Daoy (cell line): ENCODE measurements at regions not wholly inside any gene's neighbourhood (a gene's known extent, or its start where the extent isn't known, plus 50 kb on each side); places are given as distances from the start of the nearest gene placed in this dataset.
A peak's percentile ranks its signal among the peaks of the same experiment; 100 is the strongest.

ENCODE experiments used
- DNase-seq: peaks from one replicate; pipeline ENCODE4 v3.0.0-alpha.2; 2015; ENCODE audit warnings: low read depth

DNA sequence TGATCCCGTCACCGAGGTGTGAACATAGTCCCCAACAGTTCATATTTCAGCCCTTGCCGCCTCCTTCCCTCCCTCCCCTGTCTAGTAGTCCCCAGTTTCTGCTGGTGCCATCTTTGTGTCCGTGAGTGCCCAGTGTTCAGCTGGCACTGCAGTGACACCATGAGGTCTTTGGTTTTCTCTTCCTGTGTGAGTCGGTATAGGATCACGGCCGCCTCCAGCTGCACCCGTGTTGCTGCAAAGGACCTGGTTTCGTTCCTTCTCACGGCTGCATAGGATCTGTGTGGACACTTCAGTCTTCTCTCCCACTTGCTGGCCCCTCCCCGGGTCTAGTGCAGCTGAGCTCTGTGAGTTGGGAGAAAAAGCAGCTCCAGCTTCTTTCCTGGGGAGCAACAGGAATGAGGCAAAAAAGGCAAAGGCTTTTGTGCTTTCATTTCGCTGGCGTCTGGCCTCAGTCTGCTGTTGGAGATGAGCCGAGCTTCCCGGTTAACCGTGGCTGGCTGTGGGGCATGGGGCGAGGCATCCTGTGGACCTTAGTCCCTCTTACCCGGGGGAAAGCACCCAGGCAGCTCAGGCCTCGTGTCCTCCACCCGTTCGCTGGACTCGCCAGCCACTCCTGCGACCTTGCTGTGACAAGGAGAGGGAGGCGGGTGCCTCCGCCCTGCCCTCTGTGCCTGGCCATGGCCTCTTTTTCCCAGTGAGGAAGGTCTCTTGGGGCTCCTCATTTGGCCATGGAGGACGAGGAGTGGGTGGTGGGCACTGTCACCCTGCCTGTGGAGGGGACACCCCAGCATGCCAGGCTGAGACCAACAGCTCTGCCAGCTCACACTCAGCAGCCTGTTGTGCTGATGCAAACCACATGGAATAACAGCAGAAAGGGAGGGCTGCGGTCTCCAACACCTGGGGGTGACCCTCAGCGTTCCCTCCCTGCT is 196.5 kb downstream of the TEX29 start:
- DNase-seq: no peak

DNA sequence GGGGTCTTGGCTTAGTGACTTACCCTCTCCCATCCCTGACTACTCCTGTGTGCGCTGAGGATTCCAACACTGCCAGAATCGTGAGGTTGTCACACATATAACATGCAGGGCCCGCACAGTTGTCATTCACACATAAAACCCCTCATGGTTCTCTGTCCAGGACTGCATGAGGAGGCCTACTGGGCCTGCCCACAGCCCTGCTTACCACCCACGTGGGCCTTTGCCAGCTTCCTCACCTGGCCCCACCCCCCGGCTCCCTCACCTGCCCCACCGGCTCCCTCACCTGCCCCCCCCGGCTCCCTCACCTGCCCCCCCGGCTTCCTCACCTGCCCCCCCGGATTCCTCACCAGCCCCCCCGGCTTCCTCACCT is 197.2 kb downstream of the TEX29 start:
- no peak for DNase-seq

DNA sequence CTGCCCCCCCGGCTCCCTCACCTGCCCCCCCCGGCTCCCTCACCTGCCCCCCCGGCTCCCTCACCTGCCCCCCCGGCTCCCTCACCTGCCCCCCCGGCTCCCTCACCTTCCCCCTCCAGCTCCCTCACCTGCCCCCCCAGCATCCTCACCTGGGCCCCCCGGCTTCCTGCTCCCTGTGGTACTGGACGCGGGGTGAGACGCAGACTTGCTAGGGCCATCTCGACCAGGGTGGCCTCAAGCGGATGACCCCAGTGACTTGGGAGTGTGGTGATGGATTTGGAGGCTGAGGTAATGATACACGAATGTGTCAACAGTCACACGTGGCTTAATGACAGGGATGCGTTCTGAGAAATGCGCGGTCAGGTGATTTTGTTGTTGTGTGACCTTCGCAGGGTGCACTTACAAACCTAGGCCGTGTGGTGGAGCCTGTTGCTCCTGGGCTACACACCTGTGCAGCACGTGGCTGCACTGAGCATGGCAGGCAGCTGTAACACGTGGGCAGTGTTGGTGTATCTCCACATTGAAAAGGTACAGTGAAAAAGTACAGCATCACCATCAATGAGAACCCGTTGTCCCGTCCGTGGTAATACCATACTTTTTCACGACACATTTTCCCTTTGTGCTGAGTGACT is 197.8 kb downstream of the TEX29 start:
- peak; percentile 30 for DNase-seq

DNA sequence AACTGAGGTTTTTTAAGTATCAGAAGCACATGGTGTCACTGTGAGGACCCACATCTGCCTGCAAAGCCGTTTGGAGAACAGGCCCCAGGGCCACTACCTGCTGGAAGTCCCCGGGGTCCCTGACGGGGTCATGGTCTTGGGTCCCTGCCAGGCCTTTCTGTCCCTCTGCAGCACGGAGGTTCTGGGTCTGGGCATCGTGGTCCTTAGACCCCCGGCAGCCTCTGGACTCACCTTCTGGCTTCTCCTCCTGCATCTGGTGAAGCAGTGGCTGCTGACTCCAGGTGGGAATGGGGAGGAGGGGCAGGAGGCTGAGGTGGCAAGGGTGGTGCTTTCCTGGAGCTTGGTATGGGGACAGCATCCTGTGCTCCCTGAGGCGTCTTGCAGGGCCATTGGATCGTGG is 198.6 kb downstream of the TEX29 start:
- DNase-seq: no peak

DNA sequence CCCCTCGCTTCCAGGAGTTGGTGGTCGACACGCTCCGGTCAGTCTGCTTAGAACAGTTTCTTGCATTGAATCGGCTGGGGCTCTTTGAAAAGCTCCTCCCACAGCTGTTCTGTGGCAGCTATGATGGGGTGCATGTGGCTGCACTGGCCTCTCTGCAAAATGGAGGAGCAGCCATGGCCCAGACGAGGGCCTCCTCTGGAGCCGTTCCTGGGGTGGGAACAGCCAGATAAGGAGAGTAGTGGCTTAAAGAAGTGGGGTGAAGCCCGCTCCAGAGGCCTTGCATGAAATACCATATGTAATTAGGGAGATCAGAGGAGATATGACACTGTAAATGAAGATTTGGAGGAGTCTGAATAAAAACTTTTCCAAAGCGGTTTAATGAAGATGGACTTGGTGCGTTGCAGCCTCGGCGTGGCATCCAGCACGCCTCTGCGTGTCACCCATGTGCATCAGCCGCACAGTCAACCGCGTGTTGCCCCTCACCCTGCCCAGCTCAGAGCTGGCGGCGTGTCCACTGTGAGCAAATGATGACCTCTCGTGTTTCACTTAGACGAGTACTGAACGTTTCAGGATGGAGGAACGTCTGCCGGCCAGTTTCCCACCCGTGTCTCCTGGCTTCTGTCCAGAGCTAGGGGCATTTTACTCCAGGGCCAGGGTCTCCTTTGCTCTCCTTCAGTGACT is 199.2 kb downstream of the TEX29 start:
- DNase-seq: no peak

DNA sequence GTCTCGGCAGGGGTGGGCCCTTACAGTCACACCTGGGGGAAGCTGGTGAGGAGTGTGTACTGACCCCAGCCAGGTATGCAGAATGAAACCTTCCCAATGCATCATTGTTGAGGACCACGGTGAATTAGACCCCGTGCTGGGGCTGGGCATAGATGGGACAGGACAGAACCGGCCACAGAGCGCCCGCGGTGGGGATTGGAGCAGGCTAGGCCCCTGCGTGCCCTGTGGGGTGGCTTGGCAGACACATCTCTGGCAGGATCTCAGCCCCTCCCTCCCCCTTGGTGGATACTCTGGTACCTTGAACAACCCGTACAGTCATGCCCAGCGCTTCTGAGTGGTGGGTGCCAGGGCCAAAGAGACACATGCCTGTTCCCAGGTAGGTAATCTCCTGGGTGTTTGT is 200.6 kb downstream of the TEX29 start:
- no peak for DNase-seq

DNA sequence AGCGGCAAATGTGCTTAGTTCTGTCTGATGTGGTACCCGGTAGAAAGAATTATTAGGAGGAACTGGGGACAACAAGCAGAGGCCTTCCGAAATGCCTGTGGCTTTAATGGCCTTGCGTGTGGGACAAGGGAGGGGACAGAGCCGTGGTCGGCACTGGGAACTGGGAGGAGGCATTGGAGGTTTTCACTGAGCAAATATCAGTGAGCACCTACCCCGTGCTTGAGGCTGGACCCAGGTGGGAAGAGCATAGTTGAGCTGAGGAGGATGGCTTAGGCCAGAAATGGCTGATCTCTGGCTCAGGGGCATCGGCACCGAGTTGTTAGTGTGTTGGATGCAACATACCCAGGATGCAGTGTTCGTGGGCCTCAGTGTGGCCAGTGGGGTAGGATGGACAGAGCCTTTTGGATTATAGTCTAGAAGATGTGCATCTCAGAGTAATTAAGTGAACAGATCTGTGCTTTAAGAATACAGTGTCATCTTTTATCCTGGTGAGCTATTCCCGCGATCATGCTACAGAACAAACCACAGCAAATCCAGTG is 201.3 kb downstream of the TEX29 start:
- DNase-seq: no peak

DNA sequence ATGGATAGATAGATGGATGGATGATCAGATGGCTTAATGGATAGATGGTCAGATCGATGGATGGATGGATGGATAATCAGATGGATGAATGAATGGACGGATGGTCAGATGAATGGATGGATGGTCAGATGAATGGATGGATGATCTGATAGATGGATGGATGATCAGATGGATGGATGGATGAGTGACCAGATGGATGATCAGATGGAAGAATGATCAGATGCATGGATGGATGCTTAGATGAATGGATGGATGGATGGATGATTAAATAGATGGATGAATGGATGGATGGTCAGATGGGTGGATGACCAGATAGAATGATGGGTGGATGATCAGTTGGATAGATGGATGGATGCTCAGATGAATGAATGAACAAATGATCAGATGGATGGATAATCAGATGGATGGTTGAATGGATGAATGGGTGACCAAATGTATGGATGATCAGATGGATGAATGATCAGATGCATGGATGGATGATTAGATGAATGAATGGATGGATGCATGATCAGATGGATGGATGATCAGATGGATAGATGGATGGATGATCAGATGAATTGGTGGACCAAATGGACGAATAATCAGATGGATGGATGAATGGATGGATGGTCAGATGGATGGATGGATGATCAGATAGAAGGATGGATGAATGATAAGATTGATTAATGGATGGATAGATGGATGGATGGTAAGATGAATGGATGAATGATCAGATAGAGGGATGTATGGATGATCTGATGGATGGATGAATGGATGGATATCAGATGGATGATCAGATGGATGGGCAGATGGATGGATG is 205.1 kb downstream of the TEX29 start:
- DNase-seq: no peak

DNA sequence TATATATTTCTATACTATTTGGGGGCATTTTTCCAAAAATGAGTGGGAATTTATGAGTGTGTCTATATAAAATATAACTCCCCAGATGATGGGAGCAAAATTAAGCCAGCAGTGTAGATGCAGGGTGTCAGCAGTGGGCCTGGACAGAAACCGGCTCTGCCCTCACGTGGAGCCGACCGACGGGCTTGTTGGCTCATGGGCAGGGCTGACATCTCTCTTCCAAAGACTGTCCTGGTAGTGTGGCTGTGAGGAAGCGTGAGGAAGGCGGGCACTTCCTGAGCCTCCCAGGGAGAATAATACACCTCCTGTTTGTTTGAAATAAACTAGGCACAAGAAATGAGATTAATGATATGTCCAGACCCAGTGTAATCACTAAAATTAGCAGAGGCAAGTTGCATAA is 206.5 kb downstream of the TEX29 start:
- DNase-seq: no peak

DNA sequence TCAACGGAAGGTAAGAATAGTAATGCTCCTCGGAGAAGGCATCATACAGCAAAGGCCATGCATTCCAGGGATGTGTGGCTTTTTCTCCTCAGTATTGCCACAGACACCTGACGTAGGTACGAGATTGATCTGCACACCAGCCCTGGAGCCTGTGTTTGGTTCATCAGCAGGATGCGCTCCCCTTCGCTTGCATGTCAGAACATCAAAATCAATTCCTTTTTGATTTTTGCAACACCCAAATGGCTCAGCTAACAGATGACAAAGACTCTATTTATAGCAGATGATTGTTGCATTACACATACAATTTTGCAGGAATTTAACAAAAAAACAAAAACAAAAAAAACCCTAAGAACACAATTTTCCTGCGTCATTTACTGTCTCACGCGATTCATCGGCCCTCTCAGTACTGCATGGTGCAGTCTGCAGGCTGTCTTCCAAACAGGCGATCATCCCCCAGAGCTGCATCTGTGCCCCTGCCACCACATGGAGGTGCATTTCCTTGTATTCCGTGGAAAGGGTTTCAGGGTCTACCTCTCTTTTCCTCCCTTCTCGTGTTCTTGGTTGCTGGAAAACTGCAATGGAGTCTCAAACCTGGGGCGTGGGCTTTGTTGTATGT is 207.3 kb downstream of the TEX29 start:
- no peak for DNase-seq

DNA sequence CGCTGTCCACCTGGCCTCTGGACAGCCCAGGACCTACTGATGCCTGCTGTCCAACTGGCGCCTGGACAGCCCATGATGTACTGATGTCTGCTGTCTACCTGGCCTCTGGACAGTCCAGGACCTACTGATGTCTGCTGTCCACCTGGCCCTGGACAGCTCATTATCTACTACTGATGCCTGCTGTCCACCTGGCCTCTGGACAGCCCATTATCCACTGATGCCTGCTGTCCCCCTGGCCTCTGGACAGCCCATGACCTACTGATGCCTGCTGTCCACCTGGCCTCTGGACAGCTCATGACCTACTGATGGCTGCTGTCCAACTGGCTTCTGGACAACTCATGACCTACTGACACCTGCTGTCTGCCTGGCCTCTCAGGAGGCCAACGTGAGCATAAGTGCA is 208.1 kb downstream of the TEX29 start:
- no peak for DNase-seq

DNA sequence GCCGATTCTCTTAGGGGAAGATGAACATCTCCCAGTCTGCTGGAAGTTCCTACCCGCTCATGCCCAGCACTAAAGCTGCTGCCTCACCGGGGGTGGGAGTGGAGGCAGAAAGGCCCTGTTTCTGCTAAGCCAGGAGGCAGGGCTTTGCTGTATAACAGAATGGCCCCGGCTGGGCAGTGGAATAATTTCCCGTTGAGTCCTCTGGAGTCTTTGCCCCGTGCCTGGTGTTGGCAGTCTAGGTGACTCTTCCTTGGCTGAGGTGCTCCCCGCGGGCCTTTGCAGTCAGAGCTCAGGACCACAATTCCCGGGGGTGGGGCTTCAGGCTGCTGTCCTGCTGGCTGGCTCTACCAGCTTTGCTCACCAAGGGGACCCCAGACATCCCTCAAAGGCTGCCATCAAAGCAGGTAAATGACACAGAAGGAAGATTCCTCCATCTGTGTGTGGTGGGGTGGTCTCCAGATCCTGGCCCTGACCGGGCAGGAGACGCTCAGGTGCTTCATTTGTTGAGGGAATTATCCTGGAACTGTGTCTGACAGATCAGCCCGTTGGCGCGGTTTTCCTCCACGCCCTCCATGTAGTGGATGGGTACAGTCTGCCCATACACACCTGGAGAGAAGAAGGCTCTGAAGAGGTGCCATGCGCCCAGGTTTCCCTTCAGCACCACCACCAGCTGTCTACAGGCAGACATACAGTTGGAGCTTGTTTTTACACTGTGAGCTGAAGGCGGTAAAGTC is 209.9 kb downstream of the TEX29 start:
- no peak for DNase-seq

DNA sequence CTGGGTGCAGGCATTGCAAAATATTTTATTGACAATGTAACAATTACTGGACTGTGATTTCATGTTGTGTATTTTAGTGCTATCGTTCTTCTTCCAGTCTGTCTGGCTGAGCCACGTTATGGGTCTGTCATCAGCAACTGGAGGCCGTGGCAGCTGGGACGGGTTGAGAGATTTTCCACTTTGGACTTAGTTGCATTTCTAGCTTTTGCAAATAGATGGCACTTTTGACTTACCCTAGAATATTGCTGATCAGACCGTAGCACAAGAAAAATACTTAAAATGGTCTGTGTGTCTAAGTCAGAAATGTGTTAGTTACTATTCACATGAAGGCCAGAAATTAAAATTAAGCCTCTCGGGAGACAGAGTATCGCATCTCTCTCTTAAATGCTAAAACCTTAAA is 211.1 kb downstream of the TEX29 start:
- peak; percentile 28 for DNase-seq

DNA sequence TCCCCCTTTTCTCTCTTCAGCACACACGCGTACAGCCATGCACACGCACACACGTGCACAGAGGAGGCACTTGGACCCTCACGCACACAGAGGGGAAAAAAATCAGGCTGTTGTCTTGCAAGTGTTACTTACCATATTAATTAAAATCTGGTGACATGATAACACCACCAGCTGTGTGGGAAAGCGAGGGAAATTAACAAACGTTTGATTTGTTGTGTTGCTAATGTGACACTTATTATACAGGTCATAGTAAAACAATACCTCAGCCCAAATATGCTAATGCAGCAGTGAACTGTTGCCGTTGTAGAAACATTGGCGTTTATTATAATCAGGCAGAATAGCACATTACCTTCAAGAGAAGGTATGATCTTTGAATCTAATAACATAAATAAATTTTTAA is 211.7 kb downstream of the TEX29 start:
- DNase-seq: no peak

DNA sequence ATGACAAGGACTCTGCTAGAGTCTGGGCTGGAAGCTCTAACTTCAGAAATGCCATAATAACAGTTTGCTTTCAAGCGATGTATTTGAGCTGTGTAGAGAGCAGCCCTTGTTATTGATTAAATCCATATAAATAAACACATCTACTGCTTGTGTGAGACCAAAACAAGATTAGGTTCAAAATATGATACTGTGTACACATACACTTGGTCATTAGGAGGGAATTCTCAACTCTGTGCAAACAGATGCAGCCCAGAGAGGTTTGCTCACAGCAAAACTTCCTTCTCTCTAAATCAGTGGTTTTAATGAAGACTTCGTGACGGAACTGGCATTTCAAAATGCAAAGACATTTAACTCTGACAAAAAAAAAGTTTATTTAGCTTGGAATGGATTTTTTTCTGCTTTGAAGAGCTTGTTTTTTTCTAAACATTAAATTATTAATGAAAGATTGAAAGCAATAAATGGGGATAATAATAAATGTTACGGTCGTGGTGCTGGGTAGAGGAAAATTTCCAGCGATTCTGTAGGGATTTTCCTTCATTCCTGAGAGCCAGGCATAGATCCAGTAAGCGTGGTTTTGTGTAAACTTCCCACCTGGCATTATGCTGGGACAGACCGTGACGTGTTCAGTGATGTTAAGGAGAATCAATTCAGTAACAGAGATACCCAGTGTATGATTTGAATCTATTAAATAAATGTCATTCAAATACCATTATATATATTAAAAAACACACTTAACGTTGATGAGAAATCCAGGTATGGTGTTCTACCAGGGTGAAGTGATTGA is 213.7 kb downstream of the TEX29 start:
- no peak for DNase-seq

DNA sequence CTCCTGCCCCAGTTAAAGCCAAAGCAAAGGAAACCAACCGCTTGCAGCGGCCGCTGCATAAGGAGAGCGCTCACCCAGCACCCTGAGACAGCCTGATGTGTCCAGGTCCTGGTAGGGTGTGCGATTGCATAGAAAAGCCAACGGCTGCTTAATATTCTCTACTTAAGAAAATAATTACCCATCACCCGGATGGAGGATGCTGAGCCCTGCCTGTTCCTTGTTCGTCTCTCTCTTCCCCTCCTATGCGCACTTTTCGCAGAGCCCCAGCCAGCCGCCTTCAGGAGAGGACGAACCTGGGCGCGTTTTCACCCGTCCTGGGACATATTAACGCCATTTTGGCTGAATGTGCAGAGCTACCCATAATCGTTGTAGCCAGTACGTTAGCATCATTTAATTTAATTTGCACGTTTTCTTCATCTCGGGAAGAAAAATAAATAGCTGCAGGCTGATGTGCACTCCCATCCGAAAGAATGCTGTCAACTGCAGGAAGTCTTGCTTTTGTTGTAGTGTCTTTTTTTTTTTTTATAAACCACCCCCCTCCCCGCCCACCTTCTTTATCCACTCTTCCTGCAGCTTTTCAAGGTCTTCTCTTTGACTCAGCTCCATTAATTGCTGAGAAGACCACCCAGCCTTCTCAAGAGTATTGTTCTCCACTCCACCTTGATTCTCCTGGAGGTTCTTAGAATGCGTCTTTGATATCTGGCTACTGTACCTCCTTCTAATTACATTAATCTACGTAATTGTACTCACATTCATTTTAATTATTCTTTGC is 214.5 kb downstream of the TEX29 start:
- no peak for DNase-seq

DNA sequence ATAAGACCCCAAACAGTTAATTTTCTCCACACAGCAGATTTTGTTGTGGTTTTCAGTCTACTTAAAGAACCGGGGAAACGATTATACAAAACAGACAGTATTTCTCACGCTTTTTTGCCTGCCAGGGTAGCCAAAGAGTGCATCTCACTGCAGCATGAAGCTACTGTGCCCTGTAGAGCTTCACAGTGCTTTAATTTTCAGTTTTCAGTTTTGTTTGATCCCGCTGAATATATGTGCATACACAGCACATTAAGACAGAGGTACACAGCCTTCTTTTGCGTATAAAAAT is 215.0 kb downstream of the TEX29 start:
- no peak for DNase-seq

DNA sequence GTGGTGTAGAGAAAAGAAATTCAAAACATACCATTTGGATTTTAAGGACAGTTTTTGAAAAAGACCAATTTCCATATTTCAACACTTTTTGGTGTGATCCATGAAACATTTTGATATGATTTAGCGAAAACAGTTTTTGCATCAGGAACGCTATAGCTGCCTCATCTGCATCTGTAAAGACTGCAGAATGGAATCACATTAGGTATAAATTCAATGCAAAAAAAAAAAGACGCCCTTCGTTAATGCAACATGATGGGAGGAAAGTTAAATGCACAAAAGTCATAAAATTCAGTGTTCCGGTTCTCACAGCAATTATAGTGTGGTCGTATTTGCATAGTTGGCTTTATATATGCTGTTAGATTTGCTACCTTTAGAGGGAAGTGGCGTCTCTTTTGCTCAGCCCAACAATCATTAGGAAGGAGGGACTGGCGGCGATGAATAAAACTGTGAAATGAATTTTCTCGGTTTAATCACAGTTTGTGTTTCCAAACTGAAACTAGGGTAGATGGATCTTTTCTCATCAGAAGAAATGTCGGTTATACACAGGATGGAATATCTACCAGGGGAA is 215.7 kb downstream of the TEX29 start:
- DNase-seq: no peak
